GM19455 (cell line): ENCODE measurements at regions not wholly inside any gene's neighbourhood (a gene's known extent, or its start where the extent isn't known, plus 50 kb on each side); places are given as distances from the start of the nearest gene placed in this dataset.
"Not testable (repeated sequence)": the region's sequence is repeated elsewhere in the genome, so short reads cannot be mapped to it uniquely, and the experiment has no call there.

Experiments
- ATAC-seq: cut with Tn5 transposase; IDR thresholded peaks from one replicate; pipeline ENCODE4 v1.9.1; 2021; ENCODE audit not compliant: unreplicated experiment

- ATAC-seq = no peak
Measured at GRCh38 chrX:56125946-56126345, 106.2 kb upstream of the KLF8 start.

- ATAC-seq = no peak
Measured at GRCh38 chrX:56130031-56130430, 102.1 kb upstream of the KLF8 start.

GRCh38 chrX:56130436-56130835, 101.7 kb upstream of the KLF8 start:
- no peak for ATAC-seq

GRCh38 chrX:56164135-56164534, 68.0 kb upstream of the KLF8 start:
- ATAC-seq = not testable (repeated sequence)
